ENCODE measurements at regions not wholly inside any gene's neighbourhood (a gene's known extent, or its start where the extent isn't known, plus 50 kb on each side); places are given as distances from the start of the nearest gene placed in this dataset.

DNA sequence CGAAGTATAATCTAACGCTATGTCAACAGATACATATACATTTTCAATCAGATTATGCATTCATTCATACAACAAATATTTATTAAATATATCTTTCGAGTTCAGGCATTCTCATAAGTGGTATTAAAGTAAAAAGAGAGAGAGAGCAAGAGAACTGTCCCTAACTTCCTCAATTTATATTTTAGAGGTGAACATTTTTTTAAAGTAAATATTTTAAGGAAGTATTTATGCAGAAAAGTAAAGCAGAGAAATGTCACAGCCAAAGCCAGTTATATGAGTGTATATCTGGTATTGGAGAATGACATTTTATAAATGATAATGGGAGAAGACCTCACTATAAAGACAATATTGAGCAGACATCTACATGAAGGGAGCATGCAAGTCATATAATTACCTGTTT, 667.3 kb upstream of the CDH9 start:
- TF ChIP-seq, protein P1, sequence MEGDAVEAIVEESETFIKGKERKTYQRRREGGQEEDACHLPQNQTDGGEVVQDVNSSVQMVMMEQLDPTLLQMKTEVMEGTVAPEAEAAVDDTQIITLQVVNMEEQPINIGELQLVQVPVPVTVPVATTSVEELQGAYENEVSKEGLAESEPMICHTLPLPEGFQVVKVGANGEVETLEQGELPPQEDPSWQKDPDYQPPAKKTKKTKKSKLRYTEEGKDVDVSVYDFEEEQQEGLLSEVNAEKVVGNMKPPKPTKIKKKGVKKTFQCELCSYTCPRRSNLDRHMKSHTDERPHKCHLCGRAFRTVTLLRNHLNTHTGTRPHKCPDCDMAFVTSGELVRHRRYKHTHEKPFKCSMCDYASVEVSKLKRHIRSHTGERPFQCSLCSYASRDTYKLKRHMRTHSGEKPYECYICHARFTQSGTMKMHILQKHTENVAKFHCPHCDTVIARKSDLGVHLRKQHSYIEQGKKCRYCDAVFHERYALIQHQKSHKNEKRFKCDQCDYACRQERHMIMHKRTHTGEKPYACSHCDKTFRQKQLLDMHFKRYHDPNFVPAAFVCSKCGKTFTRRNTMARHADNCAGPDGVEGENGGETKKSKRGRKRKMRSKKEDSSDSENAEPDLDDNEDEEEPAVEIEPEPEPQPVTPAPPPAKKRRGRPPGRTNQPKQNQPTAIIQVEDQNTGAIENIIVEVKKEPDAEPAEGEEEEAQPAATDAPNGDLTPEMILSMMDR (IDR thresholded peaks at IDR 0.05) = no peak
- TF ChIP-seq POLR2AphosphoS5 (IDR thresholded peaks at IDR 0.05; ENCODE audit: low read depth, low read length) (no peak), TAF1 (IDR thresholded peaks at IDR 0.05; ENCODE audit: borderline replicate concordance, low read depth, low read length) (no peak), CHD2 (IDR thresholded peaks at IDR 0.05; ENCODE audit: low read length, partially characterized antibody) (no peak), EZH2phosphoT487 (IDR thresholded peaks at IDR 0.05; ENCODE audit: borderline replicate concordance, low read depth) (no peak)
- TF ChIP-seq, protein P2, sequence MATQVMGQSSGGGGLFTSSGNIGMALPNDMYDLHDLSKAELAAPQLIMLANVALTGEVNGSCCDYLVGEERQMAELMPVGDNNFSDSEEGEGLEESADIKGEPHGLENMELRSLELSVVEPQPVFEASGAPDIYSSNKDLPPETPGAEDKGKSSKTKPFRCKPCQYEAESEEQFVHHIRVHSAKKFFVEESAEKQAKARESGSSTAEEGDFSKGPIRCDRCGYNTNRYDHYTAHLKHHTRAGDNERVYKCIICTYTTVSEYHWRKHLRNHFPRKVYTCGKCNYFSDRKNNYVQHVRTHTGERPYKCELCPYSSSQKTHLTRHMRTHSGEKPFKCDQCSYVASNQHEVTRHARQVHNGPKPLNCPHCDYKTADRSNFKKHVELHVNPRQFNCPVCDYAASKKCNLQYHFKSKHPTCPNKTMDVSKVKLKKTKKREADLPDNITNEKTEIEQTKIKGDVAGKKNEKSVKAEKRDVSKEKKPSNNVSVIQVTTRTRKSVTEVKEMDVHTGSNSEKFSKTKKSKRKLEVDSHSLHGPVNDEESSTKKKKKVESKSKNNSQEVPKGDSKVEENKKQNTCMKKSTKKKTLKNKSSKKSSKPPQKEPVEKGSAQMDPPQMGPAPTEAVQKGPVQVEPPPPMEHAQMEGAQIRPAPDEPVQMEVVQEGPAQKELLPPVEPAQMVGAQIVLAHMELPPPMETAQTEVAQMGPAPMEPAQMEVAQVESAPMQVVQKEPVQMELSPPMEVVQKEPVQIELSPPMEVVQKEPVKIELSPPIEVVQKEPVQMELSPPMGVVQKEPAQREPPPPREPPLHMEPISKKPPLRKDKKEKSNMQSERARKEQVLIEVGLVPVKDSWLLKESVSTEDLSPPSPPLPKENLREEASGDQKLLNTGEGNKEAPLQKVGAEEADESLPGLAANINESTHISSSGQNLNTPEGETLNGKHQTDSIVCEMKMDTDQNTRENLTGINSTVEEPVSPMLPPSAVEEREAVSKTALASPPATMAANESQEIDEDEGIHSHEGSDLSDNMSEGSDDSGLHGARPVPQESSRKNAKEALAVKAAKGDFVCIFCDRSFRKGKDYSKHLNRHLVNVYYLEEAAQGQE (IDR thresholded peaks at IDR 0.05; ENCODE audit: low read depth, low read length) = no peak

Data from SK-N-SH (cell line).